ENCODE measurements at regions not wholly inside any gene's neighbourhood (a gene's known extent, or its start where the extent isn't known, plus 50 kb on each side); places are given as distances from the start of the nearest gene placed in this dataset.
"Not testable (repeated sequence)": the region's sequence is repeated elsewhere in the genome, so short reads cannot be mapped to it uniquely, and the experiment has no call there.

GRCh38 chr18:41058351-41059125, 896.5 kb upstream of the PIK3C3 start:
- DNase-seq (ENCODE audit: low read depth, low spot score) = no peak

- DNase-seq (ENCODE audit: low read depth, low spot score) = no peak
Measured at GRCh38 chr18:41052625-41053024, 902.4 kb upstream of the PIK3C3 start.

- not testable (repeated sequence) for DNase-seq (ENCODE audit: low read depth, low spot score)
Measured at GRCh38 chr18:41046250-41046649, 908.8 kb upstream of the PIK3C3 start.

GRCh38 chr18:41043876-41044275, 911.2 kb upstream of the PIK3C3 start:
- no peak for DNase-seq (ENCODE audit: low read depth, low spot score)

GRCh38 chr18:41042866-41043265, 912.2 kb upstream of the PIK3C3 start:
- DNase-seq (ENCODE audit: low read depth, low spot score) = no peak

- no peak for DNase-seq (ENCODE audit: low read depth, low spot score)
Measured at GRCh38 chr18:41038071-41038470, 917.0 kb upstream of the PIK3C3 start.

- DNase-seq (ENCODE audit: low read depth, low spot score) = no peak
Measured at GRCh38 chr18:41036346-41036745, 918.7 kb upstream of the PIK3C3 start.

- no peak for DNase-seq (ENCODE audit: low read depth, low spot score)
Measured at GRCh38 chr18:41034413-41034812, 920.6 kb upstream of the PIK3C3 start.

GRCh38 chr18:41025666-41026065, 929.4 kb upstream of the PIK3C3 start:
- no peak for DNase-seq (ENCODE audit: low read depth, low spot score)

GRCh38 chr18:41024792-41025191, 930.2 kb upstream of the PIK3C3 start:
- DNase-seq (ENCODE audit: low read depth, low spot score) = no peak

- no peak for DNase-seq (ENCODE audit: low read depth, low spot score)
Measured at GRCh38 chr18:41022484-41022883, 932.5 kb upstream of the PIK3C3 start.

- DNase-seq (ENCODE audit: low read depth, low spot score) = no peak
Measured at GRCh38 chr18:41021089-41021488, 933.9 kb upstream of the PIK3C3 start.

- no peak for DNase-seq (ENCODE audit: low read depth, low spot score)
Measured at GRCh38 chr18:41012194-41012593, 942.8 kb upstream of the PIK3C3 start.

GRCh38 chr18:41009926-41010325, 945.1 kb upstream of the PIK3C3 start:
- no peak for DNase-seq (ENCODE audit: low read depth, low spot score)

- no peak for DNase-seq (ENCODE audit: low read depth, low spot score)
Measured at GRCh38 chr18:41004324-41004723, 950.7 kb upstream of the PIK3C3 start.

- DNase-seq (ENCODE audit: low read depth, low spot score) = no peak
Measured at GRCh38 chr18:40995529-40995928, 959.5 kb upstream of the PIK3C3 start.

- no peak for DNase-seq (ENCODE audit: low read depth, low spot score)
Measured at GRCh38 chr18:40993363-40993762, 961.7 kb upstream of the PIK3C3 start.

GRCh38 chr18:40987581-40987980, 967.5 kb upstream of the PIK3C3 start:
- no peak for DNase-seq (ENCODE audit: low read depth, low spot score)

- no peak for DNase-seq (ENCODE audit: low read depth, low spot score)
Measured at GRCh38 chr18:40985436-40985835, 969.6 kb upstream of the PIK3C3 start.

GRCh38 chr18:40984856-40985255, 970.2 kb upstream of the PIK3C3 start:
- no peak for DNase-seq (ENCODE audit: low read depth, low spot score)

GRCh38 chr18:40983835-40984234, 971.2 kb upstream of the PIK3C3 start:
- DNase-seq (ENCODE audit: low read depth, low spot score) = no peak

- no peak for DNase-seq (ENCODE audit: low read depth, low spot score)
Measured at GRCh38 chr18:40980171-40980570, 974.9 kb upstream of the PIK3C3 start.

- no peak for DNase-seq (ENCODE audit: low read depth, low spot score)
Measured at GRCh38 chr18:40976050-40976449, 979.0 kb upstream of the PIK3C3 start.

GRCh38 chr18:40974448-40974847, 980.6 kb upstream of the PIK3C3 start:
- no peak for DNase-seq (ENCODE audit: low read depth, low spot score)
